ENCODE measurements at regions not wholly inside any gene's neighbourhood (a gene's known extent, or its start where the extent isn't known, plus 50 kb on each side); places are given as distances from the start of the nearest gene placed in this dataset.

GRCh38 chr12:24069532-24070395 lies 120.3 kb upstream of the SOX5 start (continued):
- peak; percentile 51; the same call in 1 of the 2 replicates for TF ChIP-seq ARID4A (CRISPR knock-in tag; IDR thresholded peaks at IDR 0.05; ENCODE audit: borderline replicate concordance)
- TF ChIP-seq HNRNPL (IDR thresholded peaks at IDR 0.05; ENCODE audit: low read depth, low read length) = no peak
- TF ChIP-seq TRAFD1 (CRISPR knock-in tag; IDR thresholded peaks at IDR 0.05; ENCODE audit: borderline replicate concordance) = no peak
- TF ChIP-seq ZNF543 (CRISPR knock-in tag; IDR thresholded peaks at IDR 0.05) = no peak
- no peak for TF ChIP-seq ZNF550 (CRISPR knock-in tag; IDR thresholded peaks at IDR 0.05; ENCODE audit: borderline replicate concordance)
- TF ChIP-seq GFI1 (CRISPR knock-in tag; IDR thresholded peaks at IDR 0.05; ENCODE audit: borderline replicate concordance) = peak; percentile 94
- TF ChIP-seq NFIB (CRISPR knock-in tag; IDR thresholded peaks at IDR 0.05; ENCODE audit: borderline replicate concordance) = no peak
- TF ChIP-seq JDP2 (CRISPR knock-in tag; IDR thresholded peaks at IDR 0.05; ENCODE audit: borderline replicate concordance) = no peak
- TF ChIP-seq DDIT3 (CRISPR knock-in tag; IDR thresholded peaks at IDR 0.05) = no peak
- no peak for TF ChIP-seq CBX2 (IDR thresholded peaks at IDR 0.05; ENCODE audit: low read depth, low read length)
- TF ChIP-seq CBX2 (CRISPR knock-in tag; IDR thresholded peaks at IDR 0.05; ENCODE audit: low read depth) = no peak
- peak; percentile 88 for TF ChIP-seq CSRNP1 (CRISPR knock-in tag; IDR thresholded peaks at IDR 0.05)
- no peak for TF ChIP-seq ATF5 (CRISPR knock-in tag; IDR thresholded peaks at IDR 0.05; ENCODE audit: low read depth)
- TF ChIP-seq SRSF9 (IDR thresholded peaks at IDR 0.05; ENCODE audit: borderline replicate concordance, insufficient read depth, low read depth, low read length, poor library complexity, severe bottlenecking) = no peak
- no peak for TF ChIP-seq ZNF629 (CRISPR knock-in tag; conservative IDR thresholded peaks at IDR 0.05)
- TF ChIP-seq BCL6 (CRISPR knock-in tag; IDR thresholded peaks at IDR 0.05) = peak; percentile 60
- peak; percentile 59; the same call in 1 of the 2 replicates for TF ChIP-seq DMAP1 (CRISPR knock-in tag; IDR thresholded peaks at IDR 0.05)
- TF ChIP-seq ZNF781 (CRISPR knock-in tag; IDR thresholded peaks at IDR 0.05; ENCODE audit: borderline replicate concordance, not compliant biosample characterization) = no peak
- TF ChIP-seq CAMTA2 (CRISPR knock-in tag; IDR thresholded peaks at IDR 0.05; ENCODE audit: borderline replicate concordance) = no peak
- no peak; the same call in 1 of the 2 replicates for TF ChIP-seq NAIF1 (CRISPR knock-in tag; IDR thresholded peaks at IDR 0.05; ENCODE audit: borderline replicate concordance)

All from HepG2 (cell line).